DOHH2 (cell line): ENCODE measurements at regions not wholly inside any gene's neighbourhood (a gene's known extent, or its start where the extent isn't known, plus 50 kb on each side); places are given as distances from the start of the nearest gene placed in this dataset.

Experiments used
- H3F3A ChIP-seq: fragments of 200-600 bp; sonication (generic), shearing (Covaris generic); 2 replicates; pipeline ENCODE4 v1.6.0; 2016; ENCODE audit warnings: antibody characterized with exemption, mild to moderate bottlenecking; ENCODE audit not compliant: control insufficient read depth, insufficient read depth
- H3K27ac ChIP-seq: fragments of 200-600 bp; sonication (generic); 2 replicates; pipeline ENCODE4 v1.5.1; 2014; ENCODE audit warnings: low read depth, mild to moderate bottlenecking, low read length, moderate library complexity
- H3K27me3 ChIP-seq: fragments of 200-600 bp; sonication (generic); 2 replicates; pipeline ENCODE4 v1.6.1; 2014; ENCODE audit warnings: mild to moderate bottlenecking, low read length, mixed read lengths; ENCODE audit not compliant: control insufficient read depth
- H3K36me3 ChIP-seq: fragments of 200-600 bp; sonication (generic); 2 replicates; pipeline ENCODE4 v1.6.1; 2014; ENCODE audit warnings: mild to moderate bottlenecking, low read length, moderate library complexity, mixed read lengths; ENCODE audit not compliant: control insufficient read depth
- H3K4me1 ChIP-seq: fragments of 200-600 bp; sonication (generic); 2 replicates; pipeline ENCODE4 v1.6.1; 2014; ENCODE audit warnings: mild to moderate bottlenecking, low read length, mixed read lengths; ENCODE audit not compliant: control insufficient read depth
- H3K4me2 ChIP-seq: fragments of 200-600 bp; sonication (generic); 2 replicates; pipeline ENCODE4 v1.6.0; 2014; ENCODE audit warnings: mild to moderate bottlenecking, low read length, moderate library complexity
- H3K4me3 ChIP-seq: fragments of 200-600 bp; sonication (generic); 2 replicates; pipeline ENCODE4 v1.5.1; 2014; ENCODE audit warnings: mild to moderate bottlenecking, low read length, mixed read lengths
- H3K79me2 ChIP-seq: fragments of 200-600 bp; sonication (generic); 2 replicates; pipeline ENCODE4 v1.6.1; 2014; ENCODE audit warnings: mild to moderate bottlenecking, low read length, mixed read lengths; ENCODE audit not compliant: control insufficient read depth
- H3K9me2 ChIP-seq: fragments of 200-600 bp; sonication (generic); replicated peaks from 2 replicates; pipeline ENCODE4 v1.6.1; 2014; ENCODE audit warnings: mild to moderate bottlenecking, low read length, mixed read lengths; ENCODE audit not compliant: control insufficient read depth
- H3K9me3 ChIP-seq: fragments of 200-600 bp; sonication (generic); 2 replicates; pipeline ENCODE4 v1.6.1; 2014; ENCODE audit warnings: antibody characterized with exemption, low read length, mixed read lengths; ENCODE audit not compliant: control insufficient read depth, insufficient read depth
- H4K20me1 ChIP-seq: fragments of 200-600 bp; sonication (generic); 2 replicates; pipeline ENCODE4 v1.6.0; 2014; ENCODE audit warnings: low read depth, mild to moderate bottlenecking, antibody characterized with exemption, low read length, moderate library complexity; ENCODE audit not compliant: control insufficient read depth, insufficient read depth
- EZH2phosphoT487 ChIP-seq: fragments of 200-600 bp; sonication (generic); IDR thresholded peaks from 2 replicates; pipeline ENCODE4 v1.6.1; 2017; ENCODE audit warnings: borderline replicate concordance, mild to moderate bottlenecking, antibody characterized with exemption, low read length, moderate library complexity, mixed read lengths
- TF ChIP-seq, protein P1 (sequence below): fragments of 200-600 bp; sonication (generic); IDR thresholded peaks from one replicate; pipeline ENCODE4 v1.5.1; 2014; ENCODE audit warnings: antibody characterized with exemption, mild to moderate bottlenecking, low read depth, low read length; ENCODE audit not compliant: poor library complexity, severe bottlenecking

DNA sequence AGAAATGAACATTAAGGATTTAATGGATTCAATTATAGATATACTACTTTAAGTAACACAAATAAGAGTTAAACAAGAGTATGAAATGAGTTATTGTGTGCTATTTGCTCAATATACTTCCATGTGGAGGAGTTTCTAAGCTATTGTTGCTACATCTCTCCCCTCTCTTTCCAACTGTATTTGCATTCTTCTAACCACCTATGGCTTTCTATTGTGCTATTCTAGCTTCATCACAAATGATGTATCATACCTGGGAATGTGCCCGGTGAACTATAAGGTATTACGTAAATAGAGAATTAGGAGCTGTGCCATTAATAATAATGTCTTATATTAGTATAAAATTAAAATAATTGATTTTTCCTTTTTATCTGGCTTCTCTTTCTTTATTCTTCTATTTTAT, 87.1 kb upstream of the PLEKHG7 start:
- no peaks in the 10 kb centered on the region for H3K36me3 ChIP-seq
- no peaks in the 10 kb centered on the region for H3K4me1 ChIP-seq
- TF ChIP-seq EZH2phosphoT487: no peak
- H3K79me2 ChIP-seq: no peaks in the 10 kb centered on the region
- H3K4me2 ChIP-seq: no peak overlapping the region
- H3K4me3 ChIP-seq: no peak overlapping the region
- no peaks in the 10 kb centered on the region for H3K27me3 ChIP-seq
- no peak overlapping the region for H3K27ac ChIP-seq
- no peaks in the 10 kb centered on the region for H4K20me1 ChIP-seq
- H3K9me3 ChIP-seq: no peaks in the 10 kb centered on the region
- no peaks in the 10 kb centered on the region for H3K9me2 ChIP-seq
- no peaks in the 10 kb centered on the region for H3F3A ChIP-seq

GRCh38 chr12:92615086-92615485, 87.7 kb upstream of the PLEKHG7 start:
- H3K27me3 ChIP-seq: no peaks in the 10 kb centered on the region
- TF ChIP-seq EZH2phosphoT487: no peak
- TF ChIP-seq, protein P1, sequence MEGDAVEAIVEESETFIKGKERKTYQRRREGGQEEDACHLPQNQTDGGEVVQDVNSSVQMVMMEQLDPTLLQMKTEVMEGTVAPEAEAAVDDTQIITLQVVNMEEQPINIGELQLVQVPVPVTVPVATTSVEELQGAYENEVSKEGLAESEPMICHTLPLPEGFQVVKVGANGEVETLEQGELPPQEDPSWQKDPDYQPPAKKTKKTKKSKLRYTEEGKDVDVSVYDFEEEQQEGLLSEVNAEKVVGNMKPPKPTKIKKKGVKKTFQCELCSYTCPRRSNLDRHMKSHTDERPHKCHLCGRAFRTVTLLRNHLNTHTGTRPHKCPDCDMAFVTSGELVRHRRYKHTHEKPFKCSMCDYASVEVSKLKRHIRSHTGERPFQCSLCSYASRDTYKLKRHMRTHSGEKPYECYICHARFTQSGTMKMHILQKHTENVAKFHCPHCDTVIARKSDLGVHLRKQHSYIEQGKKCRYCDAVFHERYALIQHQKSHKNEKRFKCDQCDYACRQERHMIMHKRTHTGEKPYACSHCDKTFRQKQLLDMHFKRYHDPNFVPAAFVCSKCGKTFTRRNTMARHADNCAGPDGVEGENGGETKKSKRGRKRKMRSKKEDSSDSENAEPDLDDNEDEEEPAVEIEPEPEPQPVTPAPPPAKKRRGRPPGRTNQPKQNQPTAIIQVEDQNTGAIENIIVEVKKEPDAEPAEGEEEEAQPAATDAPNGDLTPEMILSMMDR: no peak
- H3K9me3 ChIP-seq: no peaks in the 10 kb centered on the region

GRCh38 chr12:92614502-92614901, 88.3 kb upstream of the PLEKHG7 start:
- no peaks in the 10 kb centered on the region for H4K20me1 ChIP-seq
- H3K27me3 ChIP-seq: no peaks in the 10 kb centered on the region
- H3K27ac ChIP-seq: no peak overlapping the region
- no peaks in the 10 kb centered on the region for H3F3A ChIP-seq
- H3K4me1 ChIP-seq: no peaks in the 10 kb centered on the region
- TF ChIP-seq, protein P1: no peak
- TF ChIP-seq EZH2phosphoT487: no peak
- H3K4me2 ChIP-seq: no peak overlapping the region
- no peak overlapping the region for H3K4me3 ChIP-seq
- H3K9me2 ChIP-seq: no peaks in the 10 kb centered on the region
- H3K9me3 ChIP-seq: no peaks in the 10 kb centered on the region
- H3K36me3 ChIP-seq: no peaks in the 10 kb centered on the region
- no peaks in the 10 kb centered on the region for H3K79me2 ChIP-seq

More at GRCh38 chr12:92615086-92615485, 87.7 kb upstream of the PLEKHG7 start:
- no peak overlapping the region for H3K4me2 ChIP-seq
- no peaks in the 10 kb centered on the region for H3F3A ChIP-seq
- no peaks in the 10 kb centered on the region for H4K20me1 ChIP-seq
- no peak overlapping the region for H3K27ac ChIP-seq
- H3K79me2 ChIP-seq: no peaks in the 10 kb centered on the region
- no peaks in the 10 kb centered on the region for H3K9me2 ChIP-seq
- no peaks in the 10 kb centered on the region for H3K4me1 ChIP-seq
- H3K4me3 ChIP-seq: no peak overlapping the region
- no peaks in the 10 kb centered on the region for H3K36me3 ChIP-seq

DNA sequence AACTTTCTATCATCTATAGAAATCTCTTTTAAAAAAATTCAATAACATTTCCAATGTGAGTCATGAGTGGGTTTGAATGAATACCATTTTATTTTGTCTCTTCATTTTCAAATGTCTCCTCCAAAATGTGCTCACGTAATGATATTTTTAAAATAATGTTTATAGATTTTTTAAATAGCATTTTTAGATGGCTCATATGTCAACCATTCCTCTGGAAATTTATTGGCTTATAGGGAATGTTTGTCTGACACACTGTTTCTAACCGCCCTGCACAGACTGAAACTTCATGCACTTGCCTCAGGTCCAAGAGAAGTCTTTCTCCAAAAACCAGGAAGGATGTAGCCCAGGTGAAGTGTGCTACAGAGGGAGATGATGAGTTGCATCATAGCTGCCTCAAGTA, 88.8 kb upstream of the PLEKHG7 start:
- no peak overlapping the region for H3K27ac ChIP-seq
- no peak overlapping the region for H3K4me3 ChIP-seq
- no peaks in the 10 kb centered on the region for H3K4me1 ChIP-seq
- no peaks in the 10 kb centered on the region for H3K36me3 ChIP-seq
- no peaks in the 10 kb centered on the region for H3F3A ChIP-seq
- no peak for TF ChIP-seq EZH2phosphoT487
- TF ChIP-seq, protein P1: no peak
- no peaks in the 10 kb centered on the region for H3K9me2 ChIP-seq
- H4K20me1 ChIP-seq: no peaks in the 10 kb centered on the region
- no peaks in the 10 kb centered on the region for H3K9me3 ChIP-seq
- no peaks in the 10 kb centered on the region for H3K27me3 ChIP-seq
- no peak overlapping the region for H3K4me2 ChIP-seq
- no peaks in the 10 kb centered on the region for H3K79me2 ChIP-seq
